ENCODE measurements at regions not wholly inside any gene's neighbourhood (a gene's known extent, or its start where the extent isn't known, plus 50 kb on each side); places are given as distances from the start of the nearest gene placed in this dataset.

DNA sequence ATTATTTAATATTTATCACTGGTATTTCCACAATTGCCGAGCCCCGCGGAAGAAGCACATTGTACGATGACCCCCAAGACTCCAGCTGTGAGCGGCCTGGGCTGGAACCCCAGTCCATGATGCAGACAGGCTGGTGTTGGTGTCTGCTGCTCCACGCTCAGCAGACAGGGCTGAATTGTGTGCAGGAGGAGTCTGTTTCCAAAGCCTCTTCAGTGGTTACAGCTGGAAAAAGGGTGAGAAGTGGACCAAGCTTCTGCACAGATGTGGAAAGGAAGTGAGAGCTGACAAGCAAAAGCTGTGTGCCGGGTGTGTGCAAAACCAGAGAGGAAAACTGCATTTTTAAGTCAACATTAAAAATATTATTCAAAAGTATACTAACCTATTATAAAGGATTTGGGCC lies 500.4 kb downstream of the GALR1 start:
- DNase-seq, result no peak
- TF ChIP-seq POLR2A (IDR thresholded peaks at IDR 0.05; ENCODE audit: low read length), result no peak
- no peak for TF ChIP-seq GATA1 (IDR thresholded peaks at IDR 0.05; ENCODE audit: low read depth, low read length)

DNA sequence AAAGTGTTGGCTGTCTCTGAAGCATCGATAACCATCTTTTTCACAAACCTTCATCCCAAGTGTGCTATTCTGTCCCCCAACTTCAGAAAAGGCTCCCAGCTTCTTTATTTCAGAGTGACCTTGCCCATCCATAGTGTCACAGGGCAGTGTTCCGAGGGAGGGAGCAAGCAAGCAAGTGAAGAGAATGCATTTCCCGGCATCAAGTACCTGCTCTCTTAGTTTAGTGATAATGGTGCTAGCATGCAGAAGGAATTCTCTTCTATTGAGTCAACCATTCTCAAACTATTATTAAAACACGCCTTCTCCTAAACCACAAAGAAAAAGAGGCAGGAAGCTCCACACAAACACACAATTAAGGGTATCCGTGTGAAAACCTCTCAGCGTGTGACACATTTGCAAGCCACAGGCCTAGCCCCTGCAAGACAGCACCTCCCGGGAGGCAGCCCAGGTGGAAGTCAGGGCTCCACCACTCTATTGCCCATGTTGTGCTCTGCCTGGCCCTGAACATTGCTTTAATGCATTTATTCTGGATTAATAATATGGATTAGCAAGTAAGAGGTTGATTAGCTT lies 504.9 kb downstream of the GALR1 start:
- TF ChIP-seq GATA1 (IDR thresholded peaks at IDR 0.05; ENCODE audit: low read depth, low read length) (no peak), POLR2A (IDR thresholded peaks at IDR 0.05; ENCODE audit: low read length) (no peak)
- DNase-seq, result no peak

DNA sequence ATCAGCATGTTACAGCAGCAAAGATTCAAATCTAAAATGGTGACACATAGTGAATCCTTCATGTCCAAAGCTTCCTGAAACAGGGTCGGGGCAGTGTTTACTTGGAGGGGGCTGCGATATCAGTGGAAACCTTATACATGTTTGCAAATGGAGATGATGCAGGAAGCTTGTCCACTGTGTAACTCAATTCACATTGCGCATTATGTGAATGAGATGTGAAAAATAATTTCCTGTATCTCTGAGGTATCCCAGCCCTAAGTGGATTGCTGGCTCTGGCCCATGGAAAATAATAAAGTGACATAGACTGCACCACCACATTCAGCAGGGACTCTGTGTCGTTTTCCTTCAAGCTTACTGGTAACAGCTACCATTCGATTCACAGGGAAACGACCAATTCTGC lies 505.5 kb downstream of the GALR1 start:
- DNase-seq, result no peak
- TF ChIP-seq GATA1 (IDR thresholded peaks at IDR 0.05; ENCODE audit: low read depth, low read length), result no peak
- TF ChIP-seq POLR2A (IDR thresholded peaks at IDR 0.05; ENCODE audit: low read length), result no peak

DNA sequence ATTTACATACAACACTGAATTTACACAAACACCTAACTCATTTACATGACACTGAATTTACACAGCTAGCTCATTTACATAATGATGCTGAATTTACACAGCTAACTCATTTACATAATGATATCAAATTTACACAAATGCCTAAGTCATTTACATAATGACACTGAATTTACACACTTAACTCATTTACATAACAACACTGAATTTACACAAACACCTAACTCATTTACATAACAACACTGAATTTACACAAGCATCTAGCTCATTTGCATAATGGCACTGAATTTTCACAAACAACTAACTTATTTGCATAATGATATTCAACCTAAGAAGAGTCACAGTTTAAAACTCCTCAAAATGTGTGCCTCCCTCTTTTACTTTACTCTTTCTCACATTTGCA lies 511.7 kb downstream of the GALR1 start:
- no peak for TF ChIP-seq POLR2A (IDR thresholded peaks at IDR 0.05; ENCODE audit: low read length)
- TF ChIP-seq GATA1 (IDR thresholded peaks at IDR 0.05; ENCODE audit: low read depth, low read length), result no peak
- DNase-seq, result no peak

DNA sequence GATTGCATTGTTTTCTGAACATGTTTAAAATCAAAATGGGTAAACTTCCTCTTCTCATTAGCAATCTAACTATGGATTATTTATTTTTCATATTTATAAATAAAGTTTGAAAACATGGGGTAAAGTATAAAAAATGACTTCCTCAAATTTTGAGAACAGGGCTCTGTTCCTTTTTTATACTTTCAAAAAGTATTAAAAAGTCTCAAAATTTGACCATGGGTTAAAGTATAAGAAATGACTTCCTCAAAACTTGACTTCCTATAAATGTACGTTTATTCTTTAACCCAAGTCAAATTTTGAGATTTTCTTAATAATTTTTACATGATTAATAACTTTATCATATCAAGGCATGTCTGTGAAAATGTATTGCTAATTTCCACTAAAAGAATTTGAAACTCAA lies 512.4 kb downstream of the GALR1 start:
- no peak for TF ChIP-seq GATA1 (IDR thresholded peaks at IDR 0.05; ENCODE audit: low read depth, low read length)
- TF ChIP-seq POLR2A (IDR thresholded peaks at IDR 0.05; ENCODE audit: low read length), result no peak

DNA sequence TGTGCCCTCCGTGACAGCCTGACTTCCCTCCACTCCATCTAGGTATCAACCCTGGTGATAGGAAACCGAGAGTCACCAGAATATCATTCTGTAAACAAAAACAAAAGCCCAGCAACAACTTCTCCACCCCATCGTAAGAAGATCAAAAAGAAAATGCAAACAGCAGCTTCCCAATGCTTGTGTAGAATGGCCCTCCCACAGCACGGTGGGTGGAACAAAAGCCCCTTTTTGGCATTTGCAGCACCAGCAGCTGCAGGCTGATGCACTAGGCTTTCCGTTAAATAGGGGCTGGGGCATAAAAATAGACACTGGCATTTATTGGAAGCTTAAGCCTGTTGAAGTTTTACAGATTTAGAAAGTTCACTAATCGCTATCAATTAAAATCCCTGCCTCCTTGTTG lies 513.0 kb downstream of the GALR1 start:
- TF ChIP-seq GATA1 (IDR thresholded peaks at IDR 0.05; ENCODE audit: low read depth, low read length) (no peak), POLR2A (IDR thresholded peaks at IDR 0.05; ENCODE audit: low read length) (no peak)
- no peak for DNase-seq

More for the DNA sequence above, 512.4 kb downstream of the GALR1 start:
- DNase-seq, result no peak

DNA sequence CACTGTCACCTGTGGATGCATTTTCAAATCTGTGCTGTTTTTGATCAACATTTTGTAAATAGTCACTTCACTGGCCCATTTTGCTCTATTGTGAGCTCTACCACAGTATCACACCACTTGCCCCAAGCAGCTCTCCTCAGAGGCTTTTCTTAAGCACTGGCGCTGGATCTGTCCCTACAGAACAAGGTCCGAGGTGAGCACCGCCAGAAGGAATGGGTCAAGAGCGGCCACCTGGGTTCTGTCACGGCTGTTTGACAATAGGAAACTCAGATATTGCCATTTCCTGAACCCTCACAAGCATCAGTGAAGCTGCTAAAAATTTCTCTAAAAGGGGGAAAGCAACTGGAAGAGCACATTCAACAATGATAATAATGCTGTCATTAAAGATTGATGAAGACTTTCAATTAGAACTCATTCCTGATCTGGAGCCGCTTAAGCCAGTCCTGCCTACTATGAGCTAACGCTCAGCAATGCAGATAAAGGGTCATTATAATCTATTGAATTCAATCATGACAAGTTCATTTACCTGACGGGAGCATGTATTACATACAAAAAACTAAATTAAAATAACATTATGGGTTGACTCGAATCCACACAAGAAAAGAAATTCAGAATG lies 514.0 kb downstream of the GALR1 start:
- DNase-seq, result no peak
- TF ChIP-seq GATA1 (IDR thresholded peaks at IDR 0.05; ENCODE audit: low read depth, low read length) (no peak), POLR2A (IDR thresholded peaks at IDR 0.05; ENCODE audit: low read length) (no peak)

DNA sequence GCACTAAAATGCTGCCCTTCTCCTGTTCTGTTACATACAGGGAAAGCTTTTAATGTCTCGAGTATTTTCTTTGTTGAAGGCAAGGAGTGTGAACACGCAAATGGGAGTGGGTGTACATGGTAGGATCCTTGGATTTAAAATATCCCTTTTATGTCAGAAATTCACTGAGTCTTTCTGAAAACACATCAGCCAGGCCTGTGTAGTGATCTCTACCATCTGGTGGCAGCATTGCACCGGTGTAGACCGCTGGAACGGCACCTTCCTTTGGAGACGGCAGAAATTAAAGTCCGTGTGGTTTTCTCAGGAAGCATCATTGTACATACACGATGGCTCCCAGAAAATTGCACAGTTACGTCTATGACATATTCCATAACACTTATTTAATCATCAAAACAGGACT lies 515.8 kb downstream of the GALR1 start:
- TF ChIP-seq POLR2A (IDR thresholded peaks at IDR 0.05; ENCODE audit: low read length), result no peak
- TF ChIP-seq GATA1 (IDR thresholded peaks at IDR 0.05; ENCODE audit: low read depth, low read length), result no peak
- DNase-seq, result peak in 1 of 2 experiments; percentile 22

DNA sequence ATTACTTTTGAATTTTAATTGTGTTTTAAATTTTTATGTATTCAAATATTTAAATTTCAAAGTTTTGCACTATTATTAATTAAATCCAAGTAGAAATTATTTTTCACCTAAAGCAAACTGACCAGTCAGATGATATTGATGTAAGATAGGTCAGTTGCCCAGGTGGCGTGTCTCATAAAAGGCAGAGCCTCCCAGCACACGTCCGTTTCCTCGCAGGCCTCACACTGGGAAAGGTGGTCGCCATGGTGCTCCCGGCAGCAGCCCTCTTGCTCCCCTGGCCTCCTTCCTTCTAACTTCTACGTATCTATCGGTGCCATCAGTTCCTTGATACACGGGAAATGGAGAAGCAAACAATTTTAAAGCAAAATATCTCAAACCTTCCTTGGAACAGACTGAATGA lies 516.8 kb downstream of the GALR1 start:
- no peak for TF ChIP-seq GATA1 (IDR thresholded peaks at IDR 0.05; ENCODE audit: low read depth, low read length)
- no peak for TF ChIP-seq POLR2A (IDR thresholded peaks at IDR 0.05; ENCODE audit: low read length)
- no peak for DNase-seq

DNA sequence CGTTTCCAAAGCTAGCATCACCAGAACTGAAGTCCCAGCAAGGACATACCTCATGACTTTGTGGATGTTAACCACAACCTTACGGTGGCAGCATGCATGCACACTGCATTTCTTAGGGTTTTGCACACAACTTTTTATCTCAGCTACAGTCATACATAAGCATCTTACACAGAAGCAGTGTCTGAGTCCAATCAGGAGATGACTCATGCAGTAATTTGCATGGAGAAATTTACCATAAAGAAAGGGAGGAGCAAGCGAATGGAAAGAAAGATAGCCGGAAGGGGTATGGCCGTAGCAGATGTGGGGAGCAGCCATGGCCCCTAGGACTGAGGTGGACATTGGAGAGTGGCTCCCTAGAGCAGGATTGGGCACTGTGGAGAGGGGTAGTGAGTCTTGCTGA lies 522.5 kb downstream of the GALR1 start:
- TF ChIP-seq GATA1 (IDR thresholded peaks at IDR 0.05; ENCODE audit: low read depth, low read length) (no peak), POLR2A (IDR thresholded peaks at IDR 0.05; ENCODE audit: low read length) (no peak)
- DNase-seq, result no peak

DNA sequence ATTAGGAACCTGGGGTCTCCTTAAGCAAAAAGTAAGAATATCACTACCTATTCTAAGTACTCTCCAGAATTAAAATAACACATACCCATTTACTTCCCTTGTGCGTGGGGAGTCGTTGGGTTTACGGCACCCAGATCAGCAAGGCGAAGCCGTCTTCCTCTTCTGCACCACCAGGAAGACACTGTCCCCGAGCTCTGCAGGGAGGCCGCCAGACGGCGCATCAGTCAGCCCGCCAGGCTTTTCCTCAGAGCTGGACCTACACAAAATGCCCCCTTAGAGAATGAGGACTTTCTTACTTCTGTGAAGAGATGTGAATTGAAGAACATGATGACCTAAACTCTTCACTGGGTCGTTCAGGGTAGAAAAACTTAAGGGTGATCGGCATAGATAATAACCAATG lies 526.5 kb downstream of the GALR1 start:
- DNase-seq, result no peak

DNA sequence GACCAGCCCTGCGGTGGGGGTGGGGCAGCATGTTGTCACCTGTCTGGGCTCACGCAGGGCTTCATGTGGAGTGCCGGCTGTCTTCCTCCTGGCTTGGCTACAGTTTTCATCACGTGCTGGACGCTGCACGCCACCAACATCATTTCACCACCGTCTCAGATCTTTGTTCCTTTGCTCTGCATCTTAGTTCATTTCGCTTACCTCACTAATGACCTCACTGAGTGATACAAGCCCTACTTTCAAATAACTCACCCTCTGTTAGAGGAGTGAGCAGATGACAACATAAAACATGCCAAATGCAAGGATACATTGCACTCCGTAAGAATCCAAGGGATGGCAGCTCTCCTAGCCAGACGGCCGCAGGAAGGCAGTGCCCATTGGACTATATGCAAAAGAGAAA lies 527.5 kb downstream of the GALR1 start:
- TF ChIP-seq POLR2A (IDR thresholded peaks at IDR 0.05; ENCODE audit: low read length), result no peak
- no peak for TF ChIP-seq GATA1 (IDR thresholded peaks at IDR 0.05; ENCODE audit: low read depth, low read length)
- no peak for DNase-seq

More for the DNA sequence above, 526.5 kb downstream of the GALR1 start:
- TF ChIP-seq GATA1 (IDR thresholded peaks at IDR 0.05; ENCODE audit: low read depth, low read length) (no peak), POLR2A (IDR thresholded peaks at IDR 0.05; ENCODE audit: low read length) (no peak)

DNA sequence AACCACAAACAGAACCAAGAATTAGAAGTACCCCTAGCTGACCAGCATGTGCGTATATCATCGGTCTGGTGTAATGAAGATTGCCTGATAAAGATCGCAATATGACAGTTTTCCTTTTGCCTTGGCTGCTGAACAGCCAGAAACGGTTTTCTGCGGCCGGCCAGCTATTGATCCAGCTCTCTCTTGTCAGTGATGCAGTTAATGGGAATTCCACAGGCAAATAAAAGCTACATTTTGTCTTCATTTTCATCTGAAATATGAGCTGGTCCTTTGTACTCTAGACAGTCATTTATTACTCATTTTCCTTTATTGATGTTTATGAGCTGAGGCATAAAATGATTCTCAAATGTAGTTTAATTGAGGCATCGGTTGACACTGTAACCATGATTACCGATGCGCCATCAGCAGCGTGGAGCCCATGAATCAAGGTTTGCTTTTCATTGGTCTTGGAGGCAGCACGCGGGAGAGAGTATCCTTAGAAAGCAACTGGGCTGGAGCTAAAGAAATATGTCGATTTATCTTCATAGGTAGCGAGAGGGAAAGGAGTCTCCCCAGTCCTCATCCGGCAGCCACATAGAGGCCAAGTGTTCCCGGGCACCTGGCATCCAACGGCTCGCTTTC lies 535.2 kb downstream of the GALR1 start:
- no peak for DNase-seq
- TF ChIP-seq POLR2A (IDR thresholded peaks at IDR 0.05; ENCODE audit: low read length), result no peak

DNA sequence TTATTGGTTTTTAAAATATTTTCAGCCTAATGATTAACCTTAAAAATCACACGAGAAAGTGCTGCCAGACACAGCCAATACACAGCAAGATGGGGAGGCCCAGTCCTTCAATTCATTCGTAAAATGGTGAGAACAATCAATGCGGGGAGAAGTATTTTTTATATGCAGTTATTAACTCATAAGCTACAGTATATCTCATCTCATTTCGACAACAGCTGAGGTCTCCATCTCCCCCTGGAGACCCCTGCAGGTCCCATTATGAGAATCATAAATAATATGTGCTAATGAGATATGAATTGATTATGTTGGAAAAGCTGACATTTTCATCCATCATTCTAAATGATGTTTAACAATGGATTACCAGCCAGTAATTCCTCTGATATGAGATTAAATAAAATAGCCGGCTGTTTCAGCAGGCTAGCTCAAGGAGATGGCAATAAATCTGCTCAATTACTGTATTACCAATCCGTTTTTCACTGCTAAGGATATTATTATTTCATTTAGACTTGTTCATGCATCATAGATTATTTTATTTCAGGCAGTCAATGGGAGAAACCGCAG lies 535.8 kb downstream of the GALR1 start:
- TF ChIP-seq GATA1 (IDR thresholded peaks at IDR 0.05; ENCODE audit: low read depth, low read length) (no peak), POLR2A (IDR thresholded peaks at IDR 0.05; ENCODE audit: low read length) (no peak)

DNA sequence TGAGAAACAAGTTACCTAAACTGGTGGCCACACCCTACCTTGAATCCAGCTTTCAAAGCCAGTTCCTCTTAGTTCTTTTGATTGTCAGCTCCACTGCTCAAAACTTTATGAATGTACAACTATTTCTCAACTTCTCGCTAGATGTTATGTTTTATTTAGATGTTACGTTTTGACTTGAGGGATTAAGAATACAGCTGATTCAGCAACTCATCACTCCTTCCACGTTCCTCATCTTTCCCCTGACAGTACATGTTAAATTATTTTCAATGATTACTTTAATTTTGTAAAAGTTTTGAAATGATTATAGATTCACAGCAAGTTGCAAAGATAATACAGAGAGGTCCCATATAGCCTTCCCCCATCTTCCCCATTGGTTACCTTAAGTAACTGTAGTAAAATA lies 553.4 kb downstream of the GALR1 start:
- TF ChIP-seq POLR2A (IDR thresholded peaks at IDR 0.05; ENCODE audit: low read length) (no peak), GATA1 (IDR thresholded peaks at IDR 0.05; ENCODE audit: low read depth, low read length) (no peak)
- no peak for DNase-seq

More for the DNA sequence above, 535.8 kb downstream of the GALR1 start:
- no peak for DNase-seq

All from erythroblast (primary cell).